ENCODE measurements at regions not wholly inside any gene's neighbourhood (a gene's known extent, or its start where the extent isn't known, plus 50 kb on each side); places are given as distances from the start of the nearest gene placed in this dataset.

DNA sequence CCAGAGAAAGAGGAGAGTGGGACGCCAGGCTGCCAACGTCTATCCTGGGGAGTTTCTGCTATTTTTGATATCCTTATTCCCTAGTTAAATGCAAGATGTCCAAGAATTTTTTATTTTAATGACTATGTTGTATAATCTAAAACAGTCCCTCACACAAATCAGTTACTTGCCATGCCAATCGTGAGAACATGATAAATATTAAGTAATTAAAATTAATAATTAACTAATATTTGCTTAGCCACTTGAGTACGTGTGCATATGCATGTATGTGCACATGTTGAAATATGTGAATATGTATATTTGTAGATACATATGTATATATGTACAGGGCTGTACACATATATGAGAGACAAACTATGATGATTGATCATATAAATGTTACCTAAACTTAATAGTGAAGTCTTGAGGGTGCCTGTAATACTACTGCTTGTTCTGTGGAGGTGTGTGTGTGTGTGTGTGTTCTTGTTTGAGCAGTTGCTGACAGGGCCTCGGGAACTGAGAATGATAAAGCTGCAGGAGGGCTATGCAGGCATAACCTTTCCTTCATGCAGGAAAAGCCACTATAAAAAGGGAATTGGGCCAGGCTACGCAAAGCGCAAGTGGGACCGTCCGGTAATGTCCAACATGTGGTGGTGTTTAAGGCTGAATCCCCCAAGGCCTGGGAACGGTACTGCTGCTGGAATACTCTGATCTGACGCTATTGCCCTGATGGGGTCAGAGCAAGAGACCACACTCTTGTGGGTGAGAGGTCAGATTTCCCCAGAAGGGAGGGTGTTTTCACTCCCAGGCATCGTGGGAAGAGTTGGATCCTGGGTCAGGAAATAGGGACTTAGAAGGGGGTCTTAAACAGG, 148.3 kb upstream of the TBX18 start:
- WGBS, 2 experiments (ENCODE audit: extremely low coverage in 2 of 2, insufficient read length in 1 of 2), result 77% methylated on average over 5 of the region's 12 CpGs; no CpG with 5 or more reads in 1 of the 2 experiments
- Histone ChIP-seq H3K9me1 (ENCODE audit: insufficient read depth, low read length) (no peaks in the 10 kb centered on the region), H3K18ac (ENCODE audit: low read depth, low read length) (no peak overlapping the region), H4K5ac (ENCODE audit: low read depth, low read length) (no peak overlapping the region), H2AFZ (replicated peaks; ENCODE audit: low read length, poor library complexity) (no peak overlapping the region), H2AK5ac (ENCODE audit: low read depth, low read length) (no peak overlapping the region), H2BK120ac (ENCODE audit: low read depth, low read length) (no peak overlapping the region), H3K4ac (ENCODE audit: low read depth, low read length) (no peak overlapping the region), H2BK20ac (ENCODE audit: low read depth, low read length) (no peak overlapping the region), H3K14ac (replicated peaks; ENCODE audit: low read depth, low read length) (no peak overlapping the region), H2AK9ac (replicated peaks; ENCODE audit: low read depth, low read length, poor library complexity) (no peak overlapping the region), H3K4me2 (ENCODE audit: low read depth, low read length) (no peak overlapping the region), H3K4me1 (ENCODE audit: control insufficient read depth, insufficient read depth, low read length) (no peaks in the 10 kb centered on the region), H4K8ac (ENCODE audit: low read depth in 2 of 2, low read length in 2 of 2) (no peak overlapping the region), H3K56ac (ENCODE audit: extremely low read depth, insufficient read depth, low read length) (no peak overlapping the region), H3K9ac (ENCODE audit: low read depth, low read length) (no peak overlapping the region), H3K4me3 (ENCODE audit: insufficient read depth, low read depth, low read length) (no peak overlapping the region), H3K36me3 (ENCODE audit: control insufficient read depth, insufficient read depth, low read length) (no peaks in the 10 kb centered on the region), H3K9me3 (ENCODE audit: control insufficient read depth, insufficient read depth, low read length) (no peaks in the 10 kb centered on the region), H2BK5ac (ENCODE audit: low read depth, low read length, poor library complexity, severe bottlenecking) (no peak overlapping the region), H3K27ac (ENCODE audit: insufficient read depth, low read length) (no peak overlapping the region), H4K20me1 (ENCODE audit: insufficient read depth, low read length) (no peaks in the 10 kb centered on the region), H4K91ac (ENCODE audit: insufficient read depth, low read depth, low read length) (no peak overlapping the region), H2BK15ac (ENCODE audit: low read depth, low read length) (no peak overlapping the region), H3K23ac (ENCODE audit: low read depth, low read length) (no peak overlapping the region), H3K79me1 (ENCODE audit: low read depth in 1 of 2, low read length in 2 of 2) (no peaks in the 10 kb centered on the region), H3K27me3 (ENCODE audit: control insufficient read depth, insufficient read depth, low read length) (no peaks in the 10 kb centered on the region)
- BruUV-seq (replicated peaks), result no TSS peak
- intact Hi-C loops (cut with micrococcal nuclease), result no loop called here
- DNase-seq, result no peak
- TF ChIP-seq NFE2L2 (IDR thresholded peaks at IDR 0.05; ENCODE audit: low read depth, low read length) (no peak), RAD21 (IDR thresholded peaks at IDR 0.05; ENCODE audit: low read length) (no peak), MXI1 (IDR thresholded peaks at IDR 0.05; ENCODE audit: borderline replicate concordance, low read depth, low read length) (no peak), POLR2A (IDR thresholded peaks at IDR 0.05; ENCODE audit: low read depth, low read length) (no peak), RCOR1 (IDR thresholded peaks at IDR 0.05; ENCODE audit: insufficient replicate concordance, low read length) (no peak), BHLHE40 (IDR thresholded peaks at IDR 0.05; ENCODE audit: low read depth, low read length) (no peak), MAZ (IDR thresholded peaks at IDR 0.05; ENCODE audit: borderline replicate concordance, low read depth, low read length) (no peak), CHD1 (IDR thresholded peaks at IDR 0.05; ENCODE audit: low read depth, low read length) (no peak), CEBPB (IDR thresholded peaks at IDR 0.05; ENCODE audit: low read depth, low read length) (no peak), SMC3 (IDR thresholded peaks at IDR 0.05; ENCODE audit: low read depth, low read length) (no peak)
- TF ChIP-seq, protein P1, sequence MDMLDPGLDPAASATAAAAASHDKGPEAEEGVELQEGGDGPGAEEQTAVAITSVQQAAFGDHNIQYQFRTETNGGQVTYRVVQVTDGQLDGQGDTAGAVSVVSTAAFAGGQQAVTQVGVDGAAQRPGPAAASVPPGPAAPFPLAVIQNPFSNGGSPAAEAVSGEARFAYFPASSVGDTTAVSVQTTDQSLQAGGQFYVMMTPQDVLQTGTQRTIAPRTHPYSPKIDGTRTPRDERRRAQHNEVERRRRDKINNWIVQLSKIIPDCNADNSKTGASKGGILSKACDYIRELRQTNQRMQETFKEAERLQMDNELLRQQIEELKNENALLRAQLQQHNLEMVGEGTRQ (IDR thresholded peaks at IDR 0.05; ENCODE audit: low read depth, low read length), result no peak
- TF ChIP-seq, protein P2, sequence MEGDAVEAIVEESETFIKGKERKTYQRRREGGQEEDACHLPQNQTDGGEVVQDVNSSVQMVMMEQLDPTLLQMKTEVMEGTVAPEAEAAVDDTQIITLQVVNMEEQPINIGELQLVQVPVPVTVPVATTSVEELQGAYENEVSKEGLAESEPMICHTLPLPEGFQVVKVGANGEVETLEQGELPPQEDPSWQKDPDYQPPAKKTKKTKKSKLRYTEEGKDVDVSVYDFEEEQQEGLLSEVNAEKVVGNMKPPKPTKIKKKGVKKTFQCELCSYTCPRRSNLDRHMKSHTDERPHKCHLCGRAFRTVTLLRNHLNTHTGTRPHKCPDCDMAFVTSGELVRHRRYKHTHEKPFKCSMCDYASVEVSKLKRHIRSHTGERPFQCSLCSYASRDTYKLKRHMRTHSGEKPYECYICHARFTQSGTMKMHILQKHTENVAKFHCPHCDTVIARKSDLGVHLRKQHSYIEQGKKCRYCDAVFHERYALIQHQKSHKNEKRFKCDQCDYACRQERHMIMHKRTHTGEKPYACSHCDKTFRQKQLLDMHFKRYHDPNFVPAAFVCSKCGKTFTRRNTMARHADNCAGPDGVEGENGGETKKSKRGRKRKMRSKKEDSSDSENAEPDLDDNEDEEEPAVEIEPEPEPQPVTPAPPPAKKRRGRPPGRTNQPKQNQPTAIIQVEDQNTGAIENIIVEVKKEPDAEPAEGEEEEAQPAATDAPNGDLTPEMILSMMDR (conservative IDR thresholded peaks at IDR 0.05; ENCODE audit: low read depth, low read length), result no peak
- dilution Hi-C loops (cut with HindIII; ENCODE audit: low sequenced_read_pairs, unreplicated experiment), result no loop called here
- ChIA-PET CTCF (no interaction called here), POLR2A (ENCODE audit: unreplicated experiment) (no interaction called here)
- in situ Hi-C loops (cut with MboI; ENCODE audit: low sequenced_read_pairs), result no loop called here
- no peak for ATAC-seq (ENCODE audit: low read depth)

Measured in IMR-90 (cell line).